Astrocyte (in vitro differentiated cells and primary cell): ENCODE measurements at regions not wholly inside any gene's neighbourhood (a gene's known extent, or its start where the extent isn't known, plus 50 kb on each side); places are given as distances from the start of the nearest gene placed in this dataset.

Source experiments
- EZH2 ChIP-seq: IDR thresholded peaks from 2 replicates; pipeline ENCODE4 v1.6.1; 2012; ENCODE audit warnings: mild to moderate bottlenecking, low read length, inconsistent platforms; ENCODE audit not compliant: insufficient read depth
- TF ChIP-seq, protein P1 (sequence below): IDR thresholded peaks from 2 replicates; pipeline ENCODE4 v1.5.1; 2011; ENCODE audit warnings: low read depth, mild to moderate bottlenecking, inconsistent platforms, low read length, moderate library complexity; ENCODE audit not compliant: insufficient read depth

DNA sequence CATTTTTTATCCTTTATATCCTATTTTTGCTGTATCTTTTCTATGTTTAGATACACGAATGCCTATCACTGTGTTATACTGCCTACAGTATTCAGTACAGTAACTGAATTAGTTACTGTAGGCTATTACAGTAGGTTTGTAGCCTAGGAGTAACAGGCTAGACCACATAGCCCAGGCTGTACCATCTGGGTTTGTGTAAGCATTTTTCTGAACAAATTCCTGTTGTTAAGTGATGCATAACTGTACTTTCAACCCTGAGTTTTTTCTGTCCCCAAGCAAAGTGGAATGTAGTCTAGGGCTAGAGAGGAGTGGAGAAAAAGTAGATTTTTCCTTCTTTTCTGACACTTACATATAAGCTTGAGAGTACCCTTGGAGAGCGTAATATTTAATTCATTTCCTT is 282.1 kb downstream of the HS3ST3B1 start:
- TF ChIP-seq, protein P1, sequence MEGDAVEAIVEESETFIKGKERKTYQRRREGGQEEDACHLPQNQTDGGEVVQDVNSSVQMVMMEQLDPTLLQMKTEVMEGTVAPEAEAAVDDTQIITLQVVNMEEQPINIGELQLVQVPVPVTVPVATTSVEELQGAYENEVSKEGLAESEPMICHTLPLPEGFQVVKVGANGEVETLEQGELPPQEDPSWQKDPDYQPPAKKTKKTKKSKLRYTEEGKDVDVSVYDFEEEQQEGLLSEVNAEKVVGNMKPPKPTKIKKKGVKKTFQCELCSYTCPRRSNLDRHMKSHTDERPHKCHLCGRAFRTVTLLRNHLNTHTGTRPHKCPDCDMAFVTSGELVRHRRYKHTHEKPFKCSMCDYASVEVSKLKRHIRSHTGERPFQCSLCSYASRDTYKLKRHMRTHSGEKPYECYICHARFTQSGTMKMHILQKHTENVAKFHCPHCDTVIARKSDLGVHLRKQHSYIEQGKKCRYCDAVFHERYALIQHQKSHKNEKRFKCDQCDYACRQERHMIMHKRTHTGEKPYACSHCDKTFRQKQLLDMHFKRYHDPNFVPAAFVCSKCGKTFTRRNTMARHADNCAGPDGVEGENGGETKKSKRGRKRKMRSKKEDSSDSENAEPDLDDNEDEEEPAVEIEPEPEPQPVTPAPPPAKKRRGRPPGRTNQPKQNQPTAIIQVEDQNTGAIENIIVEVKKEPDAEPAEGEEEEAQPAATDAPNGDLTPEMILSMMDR: no peak
- no peak for TF ChIP-seq EZH2
